ENCODE measurements at regions not wholly inside any gene's neighbourhood (a gene's known extent, or its start where the extent isn't known, plus 50 kb on each side); places are given as distances from the start of the nearest gene placed in this dataset.
"Not testable (repeated sequence)": the region's sequence is repeated elsewhere in the genome, so short reads cannot be mapped to it uniquely, and the experiment has no call there.

DNA sequence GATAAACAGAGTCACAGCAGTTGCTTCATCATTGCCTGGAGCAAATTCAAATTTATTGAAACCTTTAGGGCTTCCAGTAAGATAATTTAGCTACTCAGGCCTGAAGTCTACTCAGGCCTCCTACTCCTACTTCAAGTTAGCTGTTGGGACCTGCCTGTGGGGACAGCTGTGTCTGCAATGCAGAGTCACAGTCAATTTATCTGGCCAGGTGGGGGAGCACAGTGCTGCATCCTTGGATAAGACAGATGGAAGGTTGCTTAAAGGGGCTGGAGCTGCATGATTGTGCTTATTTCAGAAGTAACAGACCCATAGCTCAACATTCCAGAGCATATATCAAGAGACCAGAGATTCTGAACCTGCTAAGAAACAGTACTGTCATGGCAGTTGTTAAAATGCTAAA is 932.1 kb downstream of the QKI start:
- DNase-seq: no peak

GRCh38 chr6:164345806-164346496 is 931.4 kb downstream of the QKI start:
- no peak for DNase-seq

GRCh38 chr6:164345327-164345726 is 930.8 kb downstream of the QKI start:
- DNase-seq: no peak

- DNase-seq: no peak
Measured at GRCh38 chr6:164344801-164345291, 930.3 kb downstream of the QKI start.

GRCh38 chr6:164339442-164339841 is 924.9 kb downstream of the QKI start:
- DNase-seq: not testable (repeated sequence)

DNA sequence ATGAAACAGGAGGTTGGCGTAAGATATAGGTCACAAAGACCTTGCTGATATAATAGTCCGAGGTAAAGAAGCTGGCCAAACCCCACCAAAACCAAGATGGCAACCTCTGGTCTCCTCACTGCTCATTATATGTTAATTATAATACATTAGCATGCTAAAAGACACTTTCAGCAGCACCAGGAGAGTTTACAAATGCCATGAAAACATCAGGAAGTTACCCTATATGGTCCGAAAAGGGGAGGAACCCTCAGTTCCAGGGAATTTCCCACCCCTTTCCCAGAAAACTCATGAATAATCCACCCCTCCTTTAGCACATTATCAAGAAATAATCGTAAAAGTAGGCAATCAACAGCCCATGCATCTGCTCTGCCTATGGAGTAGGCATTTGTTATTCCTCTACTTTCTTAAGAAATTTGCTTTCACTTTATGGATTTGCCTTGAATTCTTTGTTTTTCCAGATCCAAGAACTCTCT is 923.4 kb downstream of the QKI start:
- DNase-seq: no peak

DNA sequence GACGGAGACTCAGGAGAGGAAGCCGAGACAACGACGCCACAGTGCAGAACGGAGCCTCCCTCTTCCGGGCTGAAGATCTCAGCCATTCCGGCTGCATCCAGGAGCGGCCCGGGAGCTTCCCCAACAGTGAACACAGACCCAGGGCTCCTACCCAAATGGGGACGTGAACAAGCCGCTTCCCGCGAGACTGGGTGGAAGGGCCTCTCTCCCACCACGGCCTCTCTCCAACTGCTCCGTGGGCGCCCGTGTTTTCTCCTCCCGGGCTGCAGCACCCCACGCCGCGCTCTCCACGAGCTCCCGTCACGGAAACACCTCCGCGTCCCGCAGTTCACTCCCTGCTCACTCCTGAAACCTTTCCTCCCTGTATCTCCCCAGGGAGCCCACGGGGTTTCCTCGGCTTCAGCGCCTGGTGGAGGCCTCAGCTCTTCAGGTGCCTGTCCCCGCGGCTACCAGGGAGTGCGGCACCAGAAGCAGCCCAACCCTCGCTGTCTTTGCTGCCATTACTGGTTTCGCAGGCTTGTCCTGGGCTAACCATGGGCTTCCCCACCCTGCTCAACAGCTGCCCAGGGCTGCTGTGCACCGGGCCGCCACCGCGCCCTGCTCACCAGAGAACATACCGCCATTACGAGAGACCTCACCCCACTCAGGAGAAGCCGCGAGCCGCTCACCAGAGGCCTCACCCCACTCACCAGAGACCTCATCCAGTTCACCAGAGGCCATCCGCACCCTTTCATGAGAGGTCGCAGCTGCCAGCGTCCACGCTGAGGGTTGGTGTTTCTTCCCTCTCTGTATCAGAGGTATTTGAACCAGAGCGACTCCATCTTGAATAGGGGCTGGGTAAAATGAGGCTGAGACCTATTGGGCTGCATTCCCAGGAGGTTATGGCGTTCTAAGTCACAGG is 922.8 kb downstream of the QKI start:
- DNase-seq: no peak

GRCh38 chr6:164336455-164336854 is 921.9 kb downstream of the QKI start:
- DNase-seq: no peak

DNA sequence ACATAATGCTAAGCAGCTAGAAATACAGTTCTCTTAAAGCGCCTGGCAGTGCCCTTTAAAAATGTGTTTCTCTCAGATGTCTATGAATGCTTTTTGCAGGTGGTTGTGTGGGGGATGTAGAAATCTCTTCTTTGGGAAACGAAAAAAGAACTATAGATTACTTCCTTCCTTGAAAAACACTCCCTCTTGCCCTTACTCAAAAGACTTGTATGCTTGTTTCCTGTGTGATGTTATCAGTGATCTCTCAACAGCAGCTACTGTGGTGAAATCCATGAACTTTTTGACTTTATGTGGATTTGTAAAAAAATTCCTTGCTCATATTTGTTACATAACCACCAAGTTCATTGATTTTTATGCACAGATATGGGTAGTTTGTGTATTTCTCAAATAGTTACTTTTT is 916.5 kb downstream of the QKI start:
- DNase-seq: no peak

DNA sequence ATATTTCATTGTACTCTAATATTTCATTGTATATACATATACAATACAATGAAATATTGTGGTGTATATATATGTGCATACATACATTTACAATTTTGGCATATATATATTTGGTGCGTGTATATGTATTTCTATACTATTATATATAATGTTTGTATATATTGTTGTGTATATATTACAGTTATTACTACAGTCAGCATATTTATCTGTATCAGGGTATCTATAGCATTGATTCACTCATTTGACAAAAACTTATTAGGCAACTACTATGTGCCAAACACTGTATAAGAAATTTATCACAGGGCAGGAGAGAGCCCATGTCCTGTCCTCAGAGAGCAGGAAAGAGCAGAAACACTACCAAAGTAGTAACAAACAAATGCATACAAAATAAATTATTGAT is 910.6 kb downstream of the QKI start:
- DNase-seq: no peak

DNA sequence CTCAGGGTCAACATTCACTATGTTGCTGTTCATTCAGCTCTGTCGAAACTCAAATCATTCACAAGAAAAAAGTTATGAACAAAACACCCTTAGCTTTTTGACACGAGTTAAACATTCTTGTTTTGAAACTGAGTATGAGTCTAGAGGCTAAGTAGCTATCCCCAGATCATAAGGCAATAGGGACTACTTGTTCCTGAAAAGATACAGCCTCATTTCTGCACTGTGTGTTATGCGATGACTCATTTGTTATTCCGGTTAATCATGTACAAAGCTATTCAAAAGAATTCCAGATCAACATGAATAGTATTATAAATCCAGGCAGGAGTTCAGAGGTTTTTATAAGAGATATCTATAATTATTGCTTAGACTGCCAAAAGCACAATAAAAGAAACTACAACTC is 908.0 kb downstream of the QKI start:
- DNase-seq: no peak

- no peak for DNase-seq
Measured at GRCh38 chr6:164321297-164321696, 906.8 kb downstream of the QKI start.

GRCh38 chr6:164315376-164315775 is 900.9 kb downstream of the QKI start:
- DNase-seq: no peak

- no peak for DNase-seq
Measured at GRCh38 chr6:164308339-164308738, 893.8 kb downstream of the QKI start.

- DNase-seq: no peak
Measured at GRCh38 chr6:164303102-164303964, 888.8 kb downstream of the QKI start.

DNA sequence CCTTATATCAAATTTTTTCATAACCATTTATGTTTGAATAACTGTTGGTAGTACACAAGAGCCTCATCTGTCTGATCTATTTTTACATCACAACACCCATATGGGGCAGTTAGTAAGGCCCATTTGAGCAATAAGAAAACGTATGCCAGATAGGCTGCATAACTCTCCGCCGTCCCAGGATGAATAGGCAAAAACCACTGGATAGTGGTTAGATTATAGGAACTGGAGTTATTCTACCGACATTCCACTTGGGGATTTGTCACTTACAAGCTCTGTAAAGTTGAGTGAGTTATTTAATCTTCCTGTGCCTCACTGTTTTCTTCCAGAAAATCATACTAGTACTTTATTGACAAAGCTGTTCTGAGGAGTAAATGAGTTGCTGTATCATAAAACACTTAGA is 881.9 kb downstream of the QKI start:
- no peak for DNase-seq

GRCh38 chr6:164294047-164294784 is 879.7 kb downstream of the QKI start:
- no peak for DNase-seq

GRCh38 chr6:164291224-164291623 is 876.7 kb downstream of the QKI start:
- no peak for DNase-seq

GRCh38 chr6:164290101-164290500 is 875.6 kb downstream of the QKI start:
- DNase-seq: no peak

DNA sequence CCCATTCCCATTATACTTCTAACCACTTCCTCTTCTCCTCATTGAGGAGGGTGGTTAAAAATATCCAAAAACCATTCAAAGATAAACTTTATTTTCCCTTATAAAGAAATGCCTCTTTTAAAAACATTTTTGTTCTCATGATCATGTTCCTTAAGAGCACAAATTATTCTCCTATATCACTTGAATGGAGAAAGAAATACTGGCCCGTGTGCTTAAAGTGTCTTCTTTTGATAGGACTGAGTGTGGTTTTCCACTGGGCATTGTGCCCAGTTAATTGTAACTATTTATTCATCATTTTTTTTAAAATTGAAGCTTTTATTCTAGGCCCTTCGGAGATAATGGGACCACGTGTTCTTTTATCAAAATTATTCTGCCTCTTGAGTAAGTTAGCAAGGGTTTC is 871.5 kb downstream of the QKI start:
- DNase-seq: no peak

GRCh38 chr6:164283574-164283973 is 869.1 kb downstream of the QKI start:
- no peak for DNase-seq

GRCh38 chr6:164276211-164276610 is 861.7 kb downstream of the QKI start:
- DNase-seq: no peak
